ENCODE measurements at regions not wholly inside any gene's neighbourhood (a gene's known extent, or its start where the extent isn't known, plus 50 kb on each side); places are given as distances from the start of the nearest gene placed in this dataset.
"Not testable (repeated sequence)": the region's sequence is repeated elsewhere in the genome, so short reads cannot be mapped to it uniquely, and the experiment has no call there.

DNA sequence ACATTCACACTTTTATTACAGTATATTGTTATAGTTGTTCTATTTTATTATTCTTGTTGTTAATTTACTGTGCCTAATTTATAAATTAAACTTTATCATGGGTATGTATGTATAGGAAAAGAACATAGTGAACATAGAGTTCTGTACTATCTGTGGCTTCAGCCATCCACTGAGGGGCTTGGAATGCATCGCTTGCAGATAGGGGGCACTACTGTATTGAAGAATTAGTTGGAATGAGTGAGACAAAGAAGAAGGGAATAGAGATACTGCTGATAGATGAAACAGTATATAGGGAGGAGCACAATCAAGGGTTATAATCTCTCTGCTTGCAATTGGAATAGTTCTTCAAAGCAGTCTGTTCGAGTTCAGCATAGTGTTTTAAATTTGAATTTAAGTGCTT lies 432.2 kb downstream of the RAB38 start:
- DNase-seq = no peak

DNA sequence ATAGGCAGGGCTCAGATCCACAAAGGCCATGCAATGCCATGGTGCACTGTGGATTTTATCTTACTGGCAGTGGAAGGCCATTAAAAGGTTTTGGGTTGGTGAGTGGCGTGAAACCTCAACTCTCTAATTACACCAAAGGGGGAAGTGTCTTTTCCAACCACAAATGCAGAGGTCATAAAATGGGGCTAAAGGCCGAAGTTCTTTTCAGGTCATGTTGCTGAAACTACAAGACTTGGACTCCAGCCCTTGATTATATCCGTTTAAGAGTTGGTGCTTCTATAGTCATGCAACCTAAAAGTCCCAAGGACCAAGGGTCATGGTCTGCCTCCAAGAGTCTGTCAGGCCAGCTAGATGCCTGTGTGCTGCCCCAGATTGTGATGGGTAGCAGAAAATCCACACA lies 434.3 kb downstream of the RAB38 start:
- DNase-seq = no peak

DNA sequence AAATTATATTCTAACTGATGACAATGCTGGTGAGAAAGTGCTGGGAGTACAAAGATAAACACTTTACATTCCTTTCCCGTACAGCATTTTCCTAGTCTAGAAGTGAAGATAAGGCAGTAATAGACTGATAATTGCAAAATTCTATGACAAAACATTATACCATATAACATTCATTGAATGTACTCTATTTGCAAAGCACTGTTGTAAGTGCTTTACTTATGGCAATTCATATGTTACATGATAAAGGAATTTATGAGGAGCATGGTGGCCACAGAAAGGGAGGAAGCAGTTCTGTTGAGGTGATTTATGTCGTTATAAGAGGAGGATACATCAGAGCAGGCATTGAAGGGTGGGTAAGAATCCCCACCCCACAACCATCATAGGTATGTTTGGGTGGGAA lies 434.8 kb downstream of the RAB38 start:
- DNase-seq = no peak

GRCh38 chr11:87739766-87740165 lies 435.5 kb downstream of the RAB38 start:
- DNase-seq = no peak

DNA sequence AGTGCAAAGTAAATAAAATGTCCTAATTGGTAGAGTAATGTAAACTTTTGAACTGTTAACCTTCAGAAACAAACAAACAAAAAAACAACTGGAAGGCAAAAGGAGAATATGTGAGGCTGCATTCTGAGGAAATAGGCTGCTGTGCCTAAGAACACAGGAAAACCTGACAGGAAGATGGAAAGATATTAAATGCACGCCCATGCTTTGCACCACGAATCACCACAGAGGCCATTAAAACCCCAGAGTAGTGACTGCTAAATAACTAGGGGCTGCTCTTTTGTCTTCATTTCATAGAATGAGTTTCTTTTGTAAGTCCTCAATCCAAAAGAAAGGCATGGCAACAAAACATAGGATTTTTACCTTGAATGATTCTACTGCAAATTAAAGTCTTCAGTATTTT lies 436.0 kb downstream of the RAB38 start:
- DNase-seq = no peak

- no peak for DNase-seq
Observed at GRCh38 chr11:87736928-87737327, 438.3 kb downstream of the RAB38 start.

- DNase-seq = no peak
Observed at GRCh38 chr11:87726506-87726905, 448.7 kb downstream of the RAB38 start.

DNA sequence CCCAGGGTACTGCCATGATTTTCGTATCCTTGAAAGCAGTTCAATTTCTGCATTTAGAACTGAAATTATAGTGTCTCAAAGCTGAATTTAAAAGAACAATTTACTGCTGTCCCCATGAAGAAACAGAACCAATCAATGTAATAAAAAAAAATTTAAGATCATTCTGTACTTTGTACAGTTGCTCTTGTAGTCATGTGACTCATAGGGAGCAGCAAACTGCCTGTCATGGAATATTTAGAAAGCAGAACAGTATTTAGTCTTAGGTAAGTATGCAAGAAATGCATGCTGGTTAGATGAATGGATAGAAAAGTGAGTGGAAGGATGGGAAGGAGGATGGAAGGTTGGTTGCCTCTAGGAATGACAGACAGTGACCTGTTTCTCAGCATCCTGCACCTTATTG lies 450.9 kb downstream of the RAB38 start:
- DNase-seq = no peak

GRCh38 chr11:87722756-87723565 lies 452.3 kb downstream of the RAB38 start:
- DNase-seq = peak; percentile 41

DNA sequence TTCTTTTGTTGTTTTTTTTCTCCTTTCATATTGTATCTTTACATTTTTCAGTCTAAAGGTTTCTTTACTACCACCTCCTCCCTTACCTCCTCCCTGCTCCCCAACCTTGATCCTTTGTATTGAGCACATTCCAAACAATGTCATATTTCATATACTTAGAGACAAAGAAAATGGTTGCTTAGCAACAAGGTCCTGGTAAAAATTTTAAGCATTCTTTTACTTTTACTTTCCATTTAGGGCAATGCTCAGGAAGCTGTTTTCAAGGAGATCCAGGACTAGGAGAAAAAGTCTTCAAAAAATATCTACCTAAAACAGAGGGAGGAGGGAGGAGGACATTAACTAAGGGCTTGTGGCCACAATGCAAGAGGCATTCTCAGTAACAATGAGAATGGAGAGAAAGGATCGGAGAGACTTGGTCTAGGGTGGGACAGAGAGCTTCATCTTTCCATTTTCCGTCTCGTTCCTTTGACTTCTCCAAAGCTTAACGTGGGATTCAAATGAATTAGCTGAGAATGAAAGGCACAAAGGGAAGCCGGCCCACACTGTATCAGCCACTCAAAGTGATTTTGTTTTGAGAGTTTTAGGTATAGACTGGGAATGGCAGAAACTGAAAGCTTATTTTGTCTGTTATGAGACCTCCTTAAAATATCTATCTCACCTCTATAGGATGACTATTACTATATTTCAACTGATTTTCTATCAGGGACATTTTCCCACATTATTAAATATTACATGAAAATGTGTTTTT lies 455.7 kb downstream of the RAB38 start:
- no peak for DNase-seq

- DNase-seq = no peak
Observed at GRCh38 chr11:87712802-87713202, 462.4 kb downstream of the RAB38 start.

DNA sequence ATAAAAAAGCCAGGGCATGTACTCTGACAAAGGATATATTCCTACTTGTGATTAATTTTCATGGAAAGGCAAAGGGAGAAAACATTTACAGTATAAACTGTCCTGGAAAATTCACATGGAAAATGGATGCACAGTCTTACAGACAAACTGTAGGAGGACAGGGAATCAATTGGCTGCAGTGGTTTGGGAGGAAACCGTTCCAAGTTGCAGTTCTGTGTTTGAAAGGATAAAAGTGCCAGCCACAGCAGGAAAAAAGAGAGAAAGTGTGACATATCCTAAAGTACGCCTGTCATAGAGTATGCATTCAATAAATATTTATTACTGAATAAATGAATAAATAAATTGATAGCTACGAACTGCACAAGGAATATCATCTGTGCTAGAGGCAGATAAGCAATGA lies 462.9 kb downstream of the RAB38 start:
- no peak for DNase-seq

DNA sequence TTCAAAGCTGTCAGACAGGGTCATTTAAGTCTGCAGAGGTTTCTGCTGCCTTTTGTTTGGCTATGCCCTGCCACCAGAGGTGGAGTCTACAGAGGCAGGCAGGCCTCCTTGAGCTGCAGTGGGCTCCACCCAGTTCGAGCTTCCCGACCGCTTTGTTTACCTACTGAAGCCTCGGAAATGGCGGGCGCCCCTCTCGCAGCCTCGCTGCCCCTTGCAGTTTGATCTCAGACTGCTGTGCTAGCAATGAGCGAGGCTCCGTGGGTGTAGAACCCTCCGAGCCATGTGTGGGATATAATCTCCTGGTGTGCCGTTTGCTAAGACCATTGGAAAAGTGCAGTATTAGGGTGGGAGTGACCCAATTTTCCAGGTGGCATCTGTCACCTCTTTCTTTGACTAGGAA lies 471.7 kb downstream of the RAB38 start:
- not testable (repeated sequence) for DNase-seq

DNA sequence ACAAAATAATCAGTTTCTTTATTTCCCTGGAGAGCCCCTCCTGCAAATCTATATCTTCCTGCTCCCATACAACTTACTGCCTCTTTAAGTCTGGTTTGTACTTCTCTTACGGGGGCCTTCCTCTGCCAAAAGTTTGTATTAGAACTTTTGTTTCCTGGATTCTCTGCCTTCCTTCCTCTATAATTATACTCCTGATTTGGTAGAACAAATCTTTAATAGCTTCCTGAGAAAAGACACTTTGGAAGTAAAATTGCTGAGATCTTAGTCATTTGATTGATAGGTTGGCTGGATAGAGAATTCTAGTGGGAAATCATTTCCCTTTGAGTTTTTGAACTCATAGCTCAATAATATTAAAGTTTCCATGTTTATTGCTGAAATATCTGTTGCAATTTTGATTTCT lies 499.2 kb downstream of the RAB38 start:
- DNase-seq = no peak

GRCh38 chr11:87666730-87667129 lies 508.5 kb downstream of the RAB38 start:
- DNase-seq = no peak

- DNase-seq = no peak
Observed at GRCh38 chr11:87662287-87662686, 513.0 kb downstream of the RAB38 start.

DNA sequence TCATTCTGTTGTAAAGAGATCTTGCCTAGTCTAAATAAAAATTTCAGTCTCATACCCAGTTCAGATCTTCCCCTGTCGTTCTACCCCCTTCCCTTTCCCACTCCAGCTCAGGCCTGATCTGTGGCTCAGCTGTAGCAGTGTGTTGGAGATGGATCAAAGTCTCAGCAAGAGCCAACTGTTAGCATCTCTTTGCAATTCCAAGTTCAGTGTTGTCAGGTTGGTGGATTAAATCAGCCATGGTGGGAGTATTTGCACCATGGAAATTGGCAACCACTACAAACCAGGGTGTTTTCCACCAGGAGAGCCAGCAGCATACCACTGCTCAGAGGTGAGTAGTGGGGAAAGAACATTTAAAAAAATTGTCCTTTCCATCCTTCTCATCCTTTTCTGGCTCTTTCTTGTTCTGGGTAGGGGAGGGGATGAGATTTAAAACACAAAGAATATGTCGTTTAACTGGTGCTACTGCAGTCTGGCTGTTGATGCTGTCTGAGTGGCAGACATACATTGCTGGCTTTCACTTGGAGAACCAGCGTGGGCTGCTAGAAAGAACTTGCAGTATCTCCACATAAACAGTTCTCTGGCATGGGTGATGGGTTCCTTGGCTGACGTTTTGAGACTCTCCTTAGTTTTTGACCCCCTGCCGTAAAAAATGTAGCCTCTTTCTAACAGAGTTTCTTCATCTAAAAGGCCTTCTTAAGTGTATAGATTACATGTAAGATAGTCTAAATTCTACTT lies 514.1 kb downstream of the RAB38 start:
- DNase-seq = no peak

- DNase-seq = no peak
Observed at GRCh38 chr11:87659807-87660206, 515.4 kb downstream of the RAB38 start.

DNA sequence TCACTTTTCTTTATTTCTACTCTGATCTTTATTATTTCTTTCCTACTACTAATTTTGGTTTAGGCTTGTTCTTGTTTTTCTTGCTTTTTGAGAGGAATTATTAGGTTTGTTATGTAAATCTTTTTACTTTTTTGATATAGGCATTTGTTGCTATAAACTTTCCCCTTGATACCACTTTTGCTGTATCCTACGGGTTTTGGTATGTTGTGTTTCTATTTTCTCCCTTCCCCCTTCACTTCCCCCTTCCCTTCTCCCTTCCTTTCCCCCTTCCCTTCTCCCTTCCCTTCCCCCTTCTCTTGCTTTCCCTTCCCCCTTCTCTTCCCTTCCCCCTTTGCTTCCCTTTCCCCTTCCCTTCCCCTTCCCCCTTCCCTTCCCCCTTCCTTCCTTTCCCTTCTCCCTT lies 529.6 kb downstream of the RAB38 start:
- no peak for DNase-seq

DNA sequence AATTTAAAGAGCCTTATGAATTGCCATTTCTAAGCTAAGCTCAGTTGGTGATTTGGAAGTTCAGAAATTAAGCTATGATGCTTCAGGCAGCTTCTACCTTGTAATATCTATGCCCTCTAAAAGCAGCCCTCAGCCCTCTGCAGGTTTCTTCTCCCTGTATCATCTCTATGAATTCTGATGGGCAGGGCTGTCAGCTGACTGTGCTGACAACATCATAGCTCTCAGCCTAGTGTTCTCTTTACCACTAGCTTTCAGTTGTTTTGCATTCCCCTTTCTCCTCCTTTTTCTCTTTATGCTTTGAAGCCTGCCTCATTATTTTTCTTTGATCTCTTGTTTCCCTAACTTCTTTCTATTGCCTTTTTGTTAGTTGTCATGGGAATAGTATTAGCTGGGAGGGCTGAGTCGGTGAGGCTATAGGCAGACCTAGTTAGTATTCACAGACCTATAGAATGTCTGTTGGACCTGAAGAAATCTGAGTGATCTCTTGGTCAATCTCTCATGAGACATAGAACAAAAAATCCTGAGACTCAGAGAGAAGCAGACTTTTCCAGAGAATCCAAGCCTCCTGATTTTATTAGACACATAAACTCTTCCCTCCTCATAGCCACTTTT lies 535.4 kb downstream of the RAB38 start:
- DNase-seq = no peak

DNA sequence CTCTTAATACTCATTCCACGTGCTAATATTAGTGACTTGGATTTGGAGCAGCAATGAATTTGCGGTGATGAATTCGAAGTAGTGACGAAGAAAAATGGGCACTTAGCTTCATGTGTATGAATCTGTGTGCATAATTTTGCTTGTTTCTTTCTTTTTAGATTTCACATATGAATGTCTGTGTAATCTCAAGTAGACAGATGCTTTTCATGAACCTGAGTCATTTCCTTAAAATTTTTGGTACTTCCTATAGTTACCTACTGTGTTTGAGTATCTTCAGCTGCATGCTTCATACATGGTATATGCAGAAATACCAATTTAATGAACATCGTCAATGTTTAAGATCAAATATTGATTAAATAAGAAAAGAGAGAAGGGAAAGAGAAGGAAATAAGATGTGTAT lies 540.2 kb downstream of the RAB38 start:
- no peak for DNase-seq

DNA sequence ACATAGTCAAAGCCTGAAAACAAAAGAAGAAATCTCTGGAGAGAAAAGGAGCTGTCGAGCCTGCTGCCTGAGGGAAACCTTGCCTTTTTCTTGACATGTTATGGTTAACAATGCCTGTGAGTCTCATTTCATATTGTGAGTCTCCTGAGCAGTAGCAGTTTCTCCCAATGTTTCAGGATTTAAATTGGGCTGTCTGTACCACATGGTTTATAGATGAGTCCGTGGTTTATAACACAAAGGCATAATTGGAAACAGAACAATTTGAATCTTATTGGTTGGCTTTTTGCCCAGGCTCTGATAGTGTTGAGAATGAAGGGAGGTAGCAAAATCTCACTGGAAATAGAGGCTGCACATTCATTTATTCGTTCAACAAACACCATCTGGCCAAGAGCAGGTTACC lies 540.9 kb downstream of the RAB38 start:
- no peak for DNase-seq

GRCh38 chr11:87628957-87629356 lies 546.3 kb downstream of the RAB38 start:
- no peak for DNase-seq

All from hematopoietic multipotent progenitor cell treated with erythropoietin and hydrocortisone succinate and interleukin-3 and kit ligand, for 8 days (in vitro differentiated cells).